ENCODE measurements at regions not wholly inside any gene's neighbourhood (a gene's known extent, or its start where the extent isn't known, plus 50 kb on each side); places are given as distances from the start of the nearest gene placed in this dataset.
"Not testable (repeated sequence)": the region's sequence is repeated elsewhere in the genome, so short reads cannot be mapped to it uniquely, and the experiment has no call there.

DNA sequence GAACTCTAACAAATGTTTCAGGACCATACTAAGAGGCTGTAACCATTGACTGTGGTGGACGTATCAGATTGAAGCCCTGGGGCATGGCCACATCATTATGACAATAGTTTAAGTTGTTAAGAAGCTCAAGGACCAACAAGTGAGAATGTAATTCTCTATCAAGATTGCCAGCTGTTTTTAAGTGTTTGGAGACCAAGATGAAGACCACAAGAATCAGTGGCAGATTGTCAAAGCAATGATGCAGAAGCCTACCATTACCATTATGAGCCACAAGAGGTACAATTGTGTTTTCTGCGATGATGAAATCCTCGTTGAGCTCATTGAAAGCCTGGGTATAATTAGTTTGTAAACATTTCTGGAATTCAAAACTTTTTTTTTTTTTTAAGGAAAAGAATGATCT lies 261.1 kb upstream of the ZEB2 start:
- DNase-seq (ENCODE audit: low spot score), result no peak

DNA sequence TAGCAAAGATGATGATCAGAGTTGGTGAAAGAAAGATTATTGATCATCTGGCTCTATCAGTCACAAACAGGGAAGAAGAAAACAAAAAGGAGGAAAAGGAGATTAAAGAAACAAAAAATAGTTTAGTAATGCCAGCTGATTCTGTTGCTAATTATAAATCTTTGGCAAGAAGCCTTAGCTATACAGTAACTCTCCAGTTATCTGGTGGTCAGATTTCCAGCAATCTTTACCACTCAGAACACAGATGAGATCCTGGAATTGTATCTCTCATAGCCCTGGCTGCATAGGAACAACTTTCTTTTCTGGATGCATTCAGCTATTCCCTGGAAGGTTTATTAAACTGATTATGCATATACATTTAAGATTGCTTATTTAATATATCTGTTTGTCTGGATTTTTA lies 256.8 kb upstream of the ZEB2 start:
- DNase-seq (ENCODE audit: low spot score), result no peak

DNA sequence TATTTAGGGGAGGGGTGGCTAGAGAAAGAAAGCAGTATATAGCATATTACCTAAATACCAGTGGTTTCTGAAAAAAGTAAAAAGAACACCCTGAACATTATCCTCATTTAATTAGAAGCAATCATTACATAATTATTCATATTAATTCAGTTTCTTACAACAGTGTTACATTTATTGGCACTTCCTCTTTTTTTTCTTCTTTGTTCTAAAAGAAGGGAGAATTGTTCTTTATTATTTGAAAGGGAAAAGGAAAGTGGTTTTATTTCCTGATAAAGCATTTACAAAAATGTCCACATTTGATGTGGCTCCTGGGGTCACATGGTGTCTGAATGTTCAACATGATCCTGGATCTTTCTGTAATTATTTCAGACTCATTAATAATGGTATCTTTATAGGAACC lies 254.9 kb upstream of the ZEB2 start:
- no peak for DNase-seq (ENCODE audit: low spot score)

DNA sequence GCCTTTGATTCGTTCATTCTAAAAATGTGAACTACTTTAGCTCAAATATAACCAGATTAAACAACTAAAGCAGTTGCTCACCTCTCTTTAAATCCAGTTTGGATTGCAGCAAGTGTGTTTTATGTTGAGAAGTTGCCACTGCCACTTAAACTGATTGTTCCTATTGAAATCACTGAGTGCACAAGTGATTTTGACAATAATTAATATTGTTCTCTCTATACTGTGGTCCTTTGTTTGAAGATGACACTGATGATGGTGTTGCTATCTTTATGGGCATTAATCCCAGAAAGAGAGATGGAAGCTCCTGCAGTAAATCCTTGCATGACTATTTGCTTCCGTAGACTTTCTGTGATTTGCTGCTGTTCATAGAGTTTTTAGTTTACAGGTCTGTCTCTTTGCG lies 251.4 kb upstream of the ZEB2 start:
- no peak for DNase-seq (ENCODE audit: low spot score)

DNA sequence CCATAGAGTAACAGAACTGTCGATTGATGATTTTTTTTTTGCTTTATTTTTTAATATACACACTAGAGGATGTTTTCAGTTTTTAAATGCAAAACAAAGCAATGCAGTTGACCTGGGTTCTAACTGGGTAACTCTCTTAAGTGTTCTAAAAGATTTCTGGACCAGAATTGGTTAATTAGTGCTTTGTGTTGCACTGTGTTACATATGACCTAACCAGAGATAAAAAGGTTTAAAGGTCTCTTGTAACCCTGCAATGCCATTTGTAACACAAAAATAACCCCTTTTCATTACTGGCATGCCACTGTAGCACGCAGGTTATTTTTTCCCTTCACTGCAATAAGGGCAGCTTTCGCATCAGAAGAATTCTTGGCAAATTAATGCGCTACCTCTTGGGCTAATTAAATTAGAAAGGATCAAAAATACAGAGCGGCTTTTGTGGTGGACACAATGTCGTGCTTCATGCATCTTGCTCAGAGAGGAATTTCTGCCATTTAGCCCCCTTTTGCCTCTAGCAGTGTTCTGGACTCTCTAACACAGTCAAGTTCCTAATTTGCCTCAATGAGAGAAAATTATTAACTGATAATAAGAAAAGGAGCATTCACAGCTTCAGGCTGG lies 250.8 kb upstream of the ZEB2 start:
- no peak for DNase-seq (ENCODE audit: low spot score)

DNA sequence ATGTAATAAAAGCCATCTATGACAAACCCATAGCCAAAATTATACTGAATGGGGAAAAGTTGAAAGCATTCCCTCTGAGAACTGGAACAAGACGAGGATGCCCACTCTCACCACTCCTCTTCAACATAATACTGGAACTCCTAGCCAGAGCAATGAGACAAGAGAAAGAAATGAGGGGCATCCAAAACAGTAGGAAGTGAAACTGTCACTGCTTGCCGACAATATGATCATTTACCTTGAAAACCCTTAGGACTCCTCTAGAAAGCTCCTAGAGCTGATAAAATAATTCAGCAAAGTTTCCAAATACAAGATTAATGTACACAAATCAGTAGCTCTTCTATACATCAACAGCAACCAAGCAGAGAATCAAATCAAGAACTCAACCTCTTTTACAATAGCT lies 241.0 kb upstream of the ZEB2 start:
- DNase-seq (ENCODE audit: low spot score), result not testable (repeated sequence)

DNA sequence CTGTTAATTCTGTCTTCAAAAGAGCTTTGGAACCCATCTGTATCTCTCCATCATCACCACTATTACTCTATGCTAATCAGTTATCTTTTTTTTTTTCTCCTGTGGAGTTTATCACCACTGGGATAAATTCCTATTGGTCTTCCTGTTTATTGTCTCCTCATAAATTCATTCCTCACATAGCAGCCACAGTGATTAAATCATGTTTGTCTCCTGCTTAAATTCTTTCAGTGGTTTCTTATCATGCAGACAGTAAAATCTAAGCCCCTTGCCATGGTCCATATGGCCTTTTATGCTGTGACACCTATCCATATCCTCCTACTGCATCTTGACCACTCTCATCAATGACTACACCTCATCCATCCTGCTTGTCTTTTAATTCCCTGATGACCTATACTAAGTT lies 239.8 kb upstream of the ZEB2 start:
- DNase-seq (ENCODE audit: low spot score), result peak; percentile 13

DNA sequence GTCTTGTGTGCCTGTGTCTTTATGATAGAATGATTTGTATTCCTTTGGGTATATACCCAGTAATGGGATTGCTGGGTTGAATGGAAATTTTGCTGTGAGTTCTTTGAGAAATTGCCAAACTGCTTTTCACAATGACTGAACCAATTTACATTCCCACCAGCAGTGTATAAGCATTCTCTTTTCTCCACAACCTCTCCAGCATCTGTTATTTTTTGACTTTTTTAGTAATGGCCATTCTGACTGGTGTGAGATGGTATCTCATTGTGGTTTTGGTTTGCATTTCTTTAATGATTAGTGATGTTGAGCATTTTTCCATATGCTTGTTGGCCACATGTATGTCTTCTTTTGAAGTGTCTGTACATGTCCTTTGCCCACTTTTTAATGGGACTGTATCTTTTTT lies 238.3 kb upstream of the ZEB2 start:
- DNase-seq (ENCODE audit: low spot score), result not testable (repeated sequence)

DNA sequence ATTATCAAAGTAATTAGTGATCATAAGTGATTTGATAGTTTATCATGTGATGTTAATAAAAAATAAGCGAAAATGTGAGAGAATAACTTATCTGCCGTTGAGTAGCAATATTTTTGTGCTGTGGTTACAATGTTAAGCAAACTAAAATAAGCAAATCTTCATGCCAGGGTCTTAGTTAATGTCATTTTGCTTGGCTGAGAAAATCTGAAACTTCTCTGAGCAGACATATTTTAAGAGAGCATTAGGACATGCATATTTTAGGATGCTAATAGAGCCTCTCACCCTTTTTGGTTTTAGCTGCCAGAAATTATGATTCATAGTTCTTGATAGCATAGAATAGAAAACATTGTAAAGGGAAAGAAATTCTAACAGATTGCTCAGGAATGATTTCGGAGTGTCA lies 233.5 kb upstream of the ZEB2 start:
- no peak for DNase-seq (ENCODE audit: low spot score)

DNA sequence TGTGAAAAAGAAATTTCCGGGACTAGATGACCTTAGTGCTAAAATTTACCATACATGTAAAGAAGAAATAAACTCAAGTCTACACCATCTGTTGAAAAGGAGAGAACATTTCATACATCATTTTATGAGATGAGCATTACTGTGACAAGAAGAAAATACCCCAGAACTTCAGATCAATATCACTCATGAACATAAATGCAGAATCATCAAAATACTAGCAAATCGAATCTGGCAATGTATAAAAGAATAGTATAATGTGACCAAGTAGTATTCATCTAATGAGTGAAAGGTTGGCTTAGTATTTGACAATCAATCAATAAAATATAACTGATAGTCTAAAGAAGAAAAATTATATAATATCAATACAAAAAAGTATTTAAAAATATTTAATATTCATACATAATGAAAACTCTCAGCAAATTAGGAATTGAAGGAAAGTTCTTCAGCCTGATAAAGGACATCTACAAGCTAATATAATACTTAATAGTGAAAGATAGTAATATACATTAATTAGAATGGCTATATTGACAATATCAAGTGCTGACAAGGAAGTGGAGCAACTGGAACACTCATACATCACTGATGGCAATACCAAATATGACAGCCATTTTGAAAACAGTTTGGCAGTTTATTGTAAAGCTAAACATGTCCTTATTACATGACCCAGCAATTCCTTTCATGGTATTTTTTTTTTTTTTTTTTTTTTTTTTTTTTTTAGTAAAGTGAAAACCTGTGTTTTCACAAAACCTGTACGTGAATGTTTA lies 231.4 kb upstream of the ZEB2 start:
- DNase-seq (ENCODE audit: low spot score), result no peak

DNA sequence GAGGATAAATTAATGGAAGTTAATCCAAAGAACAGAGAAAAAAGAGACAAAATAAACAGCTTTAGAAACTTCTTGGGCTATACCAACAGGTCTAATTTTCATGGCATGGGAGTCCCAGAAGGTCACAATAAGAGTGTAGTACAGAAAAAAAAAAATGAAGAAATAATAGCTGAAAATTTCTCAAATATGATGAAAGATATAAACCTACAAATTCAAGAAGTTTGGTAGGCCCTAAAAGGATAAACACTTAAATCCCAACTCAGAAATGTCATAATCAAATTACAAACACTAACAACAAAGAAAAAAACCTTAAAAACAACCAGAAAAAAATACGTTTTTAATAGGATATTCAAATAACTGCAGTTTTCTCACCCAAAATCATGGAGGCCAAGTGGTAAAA lies 229.3 kb upstream of the ZEB2 start:
- DNase-seq (ENCODE audit: low spot score), result no peak

DNA sequence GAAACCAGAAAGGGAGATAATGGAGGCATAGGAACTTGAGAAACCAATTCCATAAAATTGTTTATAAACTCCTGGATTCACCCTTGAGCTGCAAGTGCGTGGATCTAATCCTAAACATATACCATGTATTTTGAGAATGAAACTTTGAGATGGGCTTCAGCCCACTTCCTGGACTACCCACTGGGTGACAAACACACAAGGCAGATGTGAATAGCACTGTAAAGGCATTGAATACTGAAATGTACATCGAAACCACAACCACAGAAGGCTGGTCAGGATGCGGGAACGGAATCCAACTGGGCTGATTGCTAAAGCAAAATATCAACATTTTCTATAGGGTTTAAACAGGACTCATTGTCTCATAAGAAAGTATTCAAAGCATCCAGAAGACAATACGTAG lies 228.5 kb upstream of the ZEB2 start:
- no peak for DNase-seq (ENCODE audit: low spot score)

DNA sequence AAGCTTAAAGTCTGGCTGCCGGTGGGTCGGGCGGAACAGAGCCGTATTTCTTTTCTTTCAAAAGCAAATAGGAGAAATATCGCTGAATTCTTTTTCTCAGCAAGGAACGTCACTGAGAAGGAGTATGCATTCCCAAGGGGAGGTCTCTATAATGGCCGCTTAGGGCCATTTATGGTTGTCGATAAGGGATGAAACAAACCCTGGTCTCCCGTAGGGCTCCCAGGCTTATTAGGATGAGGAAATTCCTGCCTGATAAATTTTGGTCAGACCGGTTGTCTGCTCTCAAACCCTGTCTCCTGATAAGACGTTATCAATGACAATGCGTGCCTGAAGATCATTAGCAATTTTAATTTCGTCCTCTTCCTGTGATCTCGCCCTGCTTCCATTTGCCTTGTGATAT lies 227.7 kb upstream of the ZEB2 start:
- no peak for DNase-seq (ENCODE audit: low spot score)

DNA sequence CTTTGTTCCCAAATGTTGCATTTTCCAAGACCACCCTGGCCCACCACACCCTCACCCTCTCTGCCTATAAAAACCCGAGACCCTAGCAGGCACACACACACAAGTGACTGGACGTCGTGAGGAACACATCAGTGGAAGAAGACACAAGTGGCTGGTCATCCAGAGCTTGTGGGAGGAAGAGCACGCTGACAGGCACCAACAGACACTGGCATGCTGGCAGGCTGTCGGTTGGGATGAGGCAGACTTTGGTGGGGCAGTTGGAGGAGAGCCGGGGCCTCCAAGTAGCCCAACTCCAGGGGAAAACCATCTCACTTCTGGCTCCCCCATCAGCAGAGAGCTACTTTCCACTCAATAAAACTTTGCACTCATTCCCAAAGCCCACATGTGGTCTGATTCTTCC lies 225.5 kb upstream of the ZEB2 start:
- DNase-seq (ENCODE audit: low spot score), result no peak

DNA sequence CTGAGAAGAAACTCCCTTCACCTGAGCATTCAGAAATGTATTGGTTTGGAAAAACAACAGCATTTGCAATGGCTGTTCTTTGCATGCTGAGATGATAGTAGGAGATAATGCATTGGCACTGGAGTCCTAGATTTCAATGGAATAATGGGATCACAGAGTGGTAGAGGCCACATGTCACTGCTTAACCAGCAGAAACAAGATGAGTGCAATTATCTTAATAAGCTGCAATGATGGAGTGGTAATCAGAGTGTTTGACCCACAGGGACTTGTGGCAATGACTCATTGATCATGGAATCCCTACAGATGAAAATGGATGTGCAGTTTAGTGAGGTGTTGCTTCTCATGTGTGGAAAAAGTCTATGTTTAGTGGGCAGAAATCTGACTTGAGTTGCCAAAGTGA lies 218.8 kb upstream of the ZEB2 start:
- no peak for DNase-seq (ENCODE audit: low spot score)

DNA sequence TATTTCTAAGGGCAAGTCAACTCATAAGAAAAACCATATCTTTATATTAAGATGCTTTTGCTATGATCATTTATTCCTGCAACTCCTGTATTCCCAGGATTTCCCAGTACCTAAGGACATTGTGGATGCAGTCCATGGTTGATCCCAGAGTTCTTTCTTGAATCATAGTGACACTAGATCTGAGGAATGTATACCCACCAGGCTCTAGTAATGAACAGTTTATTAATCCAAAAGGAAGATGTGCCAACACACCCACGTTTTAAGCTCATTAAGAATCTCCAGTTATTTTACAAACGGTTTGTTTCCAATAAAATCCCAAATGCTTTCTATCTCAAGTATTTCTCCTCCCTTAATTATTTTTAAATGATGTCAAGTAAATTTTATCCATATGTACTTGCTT lies 210.8 kb upstream of the ZEB2 start:
- no peak for DNase-seq (ENCODE audit: low spot score)

DNA sequence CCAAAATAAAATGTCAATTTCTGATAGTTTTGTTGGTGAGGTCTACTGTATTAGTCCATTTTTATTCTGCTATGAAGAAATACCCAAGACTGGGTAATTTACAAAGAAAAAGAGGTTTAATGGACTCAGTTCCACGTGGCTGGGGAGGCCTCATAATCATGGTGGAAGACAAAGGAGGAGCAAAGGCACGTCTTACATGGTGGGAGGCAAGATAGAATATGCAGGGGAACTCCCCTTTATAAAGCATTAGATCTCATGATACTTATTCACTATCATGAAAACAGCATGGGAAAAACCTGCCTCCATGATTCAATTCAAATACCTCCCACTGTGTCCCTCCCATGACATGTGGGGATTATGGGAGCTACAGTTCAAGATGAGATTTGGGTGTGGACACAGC lies 204.5 kb upstream of the ZEB2 start:
- not testable (repeated sequence) for DNase-seq (ENCODE audit: low spot score)

DNA sequence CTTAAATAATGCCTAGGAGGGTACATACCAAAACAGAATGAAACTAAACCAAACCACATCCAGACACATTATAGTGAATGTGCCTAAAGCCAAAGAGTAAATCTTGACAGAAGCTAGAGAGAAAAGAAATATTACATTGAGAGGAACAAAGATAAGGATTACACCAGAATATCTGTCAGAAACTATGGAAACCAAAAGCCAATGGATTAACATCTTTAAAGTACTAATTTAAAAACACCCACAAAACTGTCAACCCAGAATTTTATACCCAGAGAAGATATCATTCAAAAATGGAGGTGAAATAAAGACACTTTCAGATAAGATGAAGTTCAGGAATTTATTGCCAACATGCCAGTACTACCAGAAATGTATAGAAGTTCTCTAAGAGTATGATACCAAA lies 198.5 kb upstream of the ZEB2 start:
- DNase-seq (ENCODE audit: low spot score), result no peak

DNA sequence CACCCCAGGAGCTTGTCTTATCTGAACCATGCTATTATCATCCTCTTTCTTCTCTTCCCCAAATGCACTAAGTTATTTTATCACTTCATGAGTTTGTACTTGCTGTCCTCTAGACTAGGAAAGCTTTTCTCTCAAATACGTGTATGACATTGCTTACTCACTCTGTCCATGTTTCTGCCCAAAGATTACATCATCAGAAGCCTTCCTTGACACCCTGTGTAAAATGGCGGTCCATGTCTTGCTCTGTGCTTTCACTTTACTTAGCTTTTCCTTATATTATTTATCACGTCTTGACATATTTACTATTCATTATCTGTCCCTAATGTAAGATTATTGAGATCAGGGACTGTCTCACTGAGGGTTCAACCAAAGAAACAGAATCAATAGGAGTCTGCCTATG lies 196.1 kb upstream of the ZEB2 start:
- no peak for DNase-seq (ENCODE audit: low spot score)

DNA sequence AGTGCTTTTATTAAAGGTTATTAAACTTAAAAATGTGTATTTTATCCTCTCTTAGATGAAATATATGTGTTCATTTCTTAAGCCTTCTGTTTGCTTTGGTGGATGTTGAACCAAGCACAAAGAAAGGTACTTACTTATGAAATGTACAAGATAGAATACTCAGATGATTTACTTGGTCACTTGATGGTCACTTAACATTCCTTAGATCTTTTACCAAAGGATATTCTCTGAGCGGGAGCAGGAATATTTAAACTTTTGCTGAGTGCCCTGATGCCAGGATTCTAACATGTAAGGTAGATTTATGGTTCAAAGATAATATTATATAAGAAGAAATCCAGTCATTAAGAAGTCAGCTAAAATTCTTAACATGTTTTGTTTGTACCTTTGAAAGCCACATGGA lies 193.5 kb upstream of the ZEB2 start:
- no peak for DNase-seq (ENCODE audit: low spot score)

DNA sequence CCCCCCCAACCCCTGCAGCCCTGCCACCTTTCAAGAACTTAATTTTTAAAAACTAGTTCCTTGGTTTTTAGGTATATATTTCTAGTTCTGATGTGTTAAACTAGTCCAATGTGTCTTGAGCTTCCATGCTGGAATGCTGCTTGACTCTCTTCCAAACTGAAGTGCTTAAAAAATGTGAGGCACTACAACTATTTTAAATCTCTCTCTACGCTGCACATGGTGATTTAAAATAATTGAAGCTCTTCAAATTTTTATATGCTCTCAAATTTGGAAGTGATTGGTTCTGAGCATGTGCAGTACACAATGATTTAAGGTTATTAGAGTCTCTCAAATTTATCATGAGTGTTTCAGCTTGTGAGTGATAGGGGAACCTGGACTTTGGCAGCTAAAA lies 192.6 kb upstream of the ZEB2 start:
- DNase-seq (ENCODE audit: low spot score), result no peak

DNA sequence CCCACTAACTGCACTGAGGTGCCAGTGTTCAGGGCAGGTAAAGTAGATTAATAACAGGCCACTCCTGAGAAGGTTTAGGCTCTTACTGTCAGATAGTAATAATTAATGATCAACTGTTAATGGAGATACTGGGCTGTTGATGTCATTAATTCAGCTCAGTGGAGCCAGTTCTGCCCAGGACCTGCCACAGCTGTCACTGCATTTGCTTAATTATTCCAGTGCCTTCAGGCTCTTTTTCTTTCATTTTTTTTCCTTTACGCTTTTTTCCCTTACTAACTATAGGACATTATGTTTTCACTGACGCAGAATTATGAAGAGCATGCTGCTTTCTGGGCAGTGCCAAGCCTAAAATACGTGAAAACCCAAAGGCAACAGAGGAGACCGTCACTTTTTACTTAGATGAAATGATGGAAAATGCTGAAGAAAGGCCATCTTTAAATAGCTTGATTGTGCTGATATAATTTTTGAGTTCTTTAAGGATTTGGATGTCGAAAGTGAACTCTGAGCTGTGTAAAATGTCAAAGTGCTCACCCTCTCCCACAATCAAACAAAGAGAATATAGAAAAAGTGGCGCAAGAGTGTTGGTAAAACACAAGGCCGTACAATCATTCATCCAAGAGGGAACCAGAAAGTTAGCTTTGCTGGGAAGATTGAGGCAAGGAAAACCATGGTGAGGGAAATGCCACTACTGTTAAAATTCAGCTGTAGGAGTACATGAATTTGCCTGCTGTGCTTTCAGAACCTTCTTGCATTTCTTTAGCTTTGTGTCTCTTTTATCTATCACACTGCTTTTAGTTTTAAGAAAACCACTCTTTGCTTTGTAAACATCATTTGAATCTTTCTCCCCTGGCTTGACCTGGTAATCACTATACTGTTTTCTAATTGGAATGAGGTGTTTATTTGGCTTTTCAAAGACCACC lies 192.0 kb upstream of the ZEB2 start:
- no peak for DNase-seq (ENCODE audit: low spot score)

DNA sequence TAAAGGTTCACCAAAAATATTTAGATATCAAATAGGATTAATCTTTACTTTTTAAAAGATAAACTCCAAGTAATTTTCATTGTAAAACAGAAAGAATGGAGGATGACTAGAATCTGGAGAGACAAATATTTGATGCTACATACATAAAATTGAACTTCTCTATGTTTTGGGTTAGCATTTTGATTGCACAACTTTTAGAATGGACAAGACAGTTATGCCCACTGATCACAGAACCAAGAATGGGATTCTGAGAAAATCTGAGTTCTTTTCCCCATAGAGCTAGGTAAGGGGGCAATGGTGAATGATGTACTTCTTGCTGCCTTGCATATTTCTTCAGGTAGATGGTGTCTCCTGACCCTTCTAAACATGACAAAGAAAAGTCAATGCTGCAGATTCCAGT lies 191.2 kb upstream of the ZEB2 start:
- no peak for DNase-seq (ENCODE audit: low spot score)
